ENCODE measurements at regions not wholly inside any gene's neighbourhood (a gene's known extent, or its start where the extent isn't known, plus 50 kb on each side); places are given as distances from the start of the nearest gene placed in this dataset.

GRCh38 chr5:107770051-107770450, 99.3 kb upstream of the EFNA5 start:
- TF ChIP-seq CTCF (IDR thresholded peaks at IDR 0.05) (no peak), POLR2A (IDR thresholded peaks at IDR 0.05) (no peak)

Measured in heart left ventricle (tissue), 13 donors.